ENCODE measurements at regions not wholly inside any gene's neighbourhood (a gene's known extent, or its start where the extent isn't known, plus 50 kb on each side); places are given as distances from the start of the nearest gene placed in this dataset.

- TF ChIP-seq CEBPB (IDR thresholded peaks at IDR 0.05; ENCODE audit: low read depth, low read length) (no peak), BACH1 (IDR thresholded peaks at IDR 0.05; ENCODE audit: low read length) (no peak), KDM1A (IDR thresholded peaks at IDR 0.05; ENCODE audit: borderline replicate concordance, low read length) (no peak)
These were observed 303.2 kb upstream of the TMTC4 start (continued) for GRCh38 chr13:100977841-100978240.
